GM23338 (cell line): ENCODE measurements at regions not wholly inside any gene's neighbourhood (a gene's known extent, or its start where the extent isn't known, plus 50 kb on each side); places are given as distances from the start of the nearest gene placed in this dataset.

Experiments used
- ATAC-seq: fragments of 200-7000 bp; cut with Tn5 transposase; 3 replicates; pipeline ENCODE4 v1.9.1; 2020
- DNase-seq: peaks from one replicate; pipeline ENCODE4 v3.0.0-alpha.2; 2015; ENCODE audit warnings: low spot score
- H2AFZ ChIP-seq: fragments of 200-600 bp; sonication (generic); 2 replicates; pipeline ENCODE4 v1.8.0; 2016; ENCODE audit warnings: antibody characterized with exemption, mild to moderate bottlenecking, moderate library complexity
- H3F3A ChIP-seq: fragments of 200-600 bp; sonication (generic); replicated peaks from 2 replicates; pipeline ENCODE4 v1.8.0; 2017; ENCODE audit warnings: antibody characterized with exemption, mixed run types, low read depth
- H3K27ac ChIP-seq: fragments of 200-600 bp; sonication (generic); 2 replicates; pipeline ENCODE4 v1.6.1; 2016; ENCODE audit warnings: low read depth
- H3K27me3 ChIP-seq: fragments of 200-600 bp; sonication (generic); 2 replicates; pipeline ENCODE4 v1.8.0; 2016; ENCODE audit warnings: mild to moderate bottlenecking, mixed run types, moderate library complexity; ENCODE audit not compliant: insufficient read depth
- H3K36me3 ChIP-seq: fragments of 200-600 bp; sonication (generic); 2 replicates; pipeline ENCODE4 v1.8.0; 2016; ENCODE audit warnings: mild to moderate bottlenecking; ENCODE audit not compliant: insufficient read depth
- H3K4me1 ChIP-seq: fragments of 200-600 bp; sonication (generic); 2 replicates; pipeline ENCODE4 v1.8.0; 2016; ENCODE audit warnings: mild to moderate bottlenecking, moderate library complexity; ENCODE audit not compliant: insufficient read depth
- H3K4me2 ChIP-seq: fragments of 200-600 bp; sonication (generic); 2 replicates; pipeline ENCODE4 v1.7.1; 2017; ENCODE audit warnings: mixed run types
- H3K4me3 ChIP-seq: fragments of 200-600 bp; sonication (generic); 2 replicates; pipeline ENCODE4 v1.6.1; 2016; ENCODE audit warnings: mixed run types
- H3K79me2 ChIP-seq: fragments of 200-600 bp; sonication (generic); replicated peaks from 2 replicates; pipeline ENCODE4 v1.8.0; 2017; ENCODE audit warnings: mild to moderate bottlenecking; ENCODE audit not compliant: insufficient read depth
- H3K9me2 ChIP-seq: fragments of 200-600 bp; sonication (generic); 2 replicates; pipeline ENCODE4 v1.8.0; 2017; ENCODE audit not compliant: insufficient read depth
- H4K20me1 ChIP-seq: fragments of 200-600 bp; sonication (generic); replicated peaks from 2 replicates; pipeline ENCODE4 v1.8.0; 2017; ENCODE audit warnings: mild to moderate bottlenecking; ENCODE audit not compliant: insufficient read depth
- H3K27ac Mint-ChIP-seq: 2 replicates; pipeline ENCODE4 v1.8.0; 2020; ENCODE audit warnings: inconsistent platforms, mild to moderate bottlenecking, moderate library complexity, mixed read lengths
- H3K27me3 Mint-ChIP-seq: 3 replicates; pipeline ENCODE4 v1.8.0; 2022; ENCODE audit warnings: low read depth, mild to moderate bottlenecking, moderate library complexity, mixed read lengths, inconsistent platforms; ENCODE audit not compliant: insufficient read depth, poor library complexity
- H3K36me3 Mint-ChIP-seq: 3 replicates; pipeline ENCODE4 v1.8.0; 2021; ENCODE audit warnings: low read depth, mild to moderate bottlenecking, inconsistent platforms, moderate library complexity, mixed read lengths
- H3K4me1 Mint-ChIP-seq: 3 replicates; pipeline ENCODE4 v1.8.0; 2020; ENCODE audit warnings: mild to moderate bottlenecking, inconsistent platforms, mixed read lengths
- H3K4me3 Mint-ChIP-seq: 3 replicates; pipeline ENCODE4 v1.8.0; 2021; ENCODE audit warnings: moderate library complexity, mild to moderate bottlenecking, inconsistent platforms, mixed read lengths
- H3K9me3 Mint-ChIP-seq: 3 replicates; pipeline ENCODE4 v1.8.0; 2020; ENCODE audit warnings: moderate library complexity, mild to moderate bottlenecking, inconsistent platforms, mixed read lengths
- CREB1 ChIP-seq: fragments of 250-450 bp; sonication (Bioruptor Pico); IDR thresholded peaks from 2 replicates; pipeline ENCODE4 v1.5.0; 2020; ENCODE audit warnings: low read depth, mild to moderate bottlenecking, moderate library complexity
- EZH2 ChIP-seq: fragments of 200-600 bp; sonication (generic); IDR thresholded peaks from one replicate; pipeline ENCODE4 v1.8.0; 2017; ENCODE audit warnings: antibody characterized with exemption, mild to moderate bottlenecking, low read depth; ENCODE audit not compliant: unreplicated experiment
- EZH2phosphoT487 ChIP-seq: fragments of 200-600 bp; sonication (generic); IDR thresholded peaks from one replicate; pipeline ENCODE4 v1.8.1; 2018; ENCODE audit warnings: antibody characterized with exemption; ENCODE audit not compliant: unreplicated experiment
- JUNB ChIP-seq: IDR thresholded peaks from one replicate; pipeline ENCODE4 v1.6.1; 2016; ENCODE audit warnings: antibody characterized with exemption; ENCODE audit not compliant: unreplicated experiment
- NANOG ChIP-seq: IDR thresholded peaks from 2 replicates; pipeline ENCODE4 v1.6.1; 2016; ENCODE audit warnings: antibody characterized with exemption, borderline replicate concordance
- POLR2AphosphoS5 ChIP-seq: IDR thresholded peaks from 2 replicates; pipeline ENCODE4 v1.6.1; 2016; ENCODE audit warnings: antibody characterized with exemption, low read depth
- STAT1 ChIP-seq: IDR thresholded peaks from one replicate; pipeline ENCODE4 v1.6.1; 2016; ENCODE audit warnings: antibody characterized with exemption; ENCODE audit not compliant: unreplicated experiment
- ZNF114 ChIP-seq: fragments of 250-450 bp; sonication (Bioruptor Pico); IDR thresholded peaks from 2 replicates; pipeline ENCODE4 v1.5.0; 2020; ENCODE audit warnings: mild to moderate bottlenecking, moderate library complexity
- ZNF331 ChIP-seq: fragments of 250-450 bp; sonication (Bioruptor Pico); IDR thresholded peaks from 2 replicates; pipeline ENCODE4 v1.5.0; 2020; ENCODE audit warnings: low read depth, mild to moderate bottlenecking, moderate library complexity
- TF ChIP-seq, protein P1 (sequence below), 2 experiments: fragments of 200-600 bp in 1 of 2; sonication (generic) in 1 of 2; conservative IDR thresholded peaks; 2 replicates each; pipeline versions ENCODE4 v1.5.1 to v1.6.1; 2016 to 2017; ENCODE audit warnings: antibody characterized with exemption in 2 of 2, low read depth in 2 of 2, mild to moderate bottlenecking in 2 of 2, moderate library complexity in 1 of 2
- TF ChIP-seq, protein P2 (sequence below): fragments of 250-450 bp; sonication (Bioruptor Pico); IDR thresholded peaks from 2 replicates; pipeline ENCODE4 v1.5.0; 2020; ENCODE audit warnings: mild to moderate bottlenecking, moderate library complexity
- TF ChIP-seq, protein P3 (sequence below): IDR thresholded peaks from one replicate; pipeline ENCODE4 v1.6.1; 2018; ENCODE audit warnings: antibody characterized with exemption; ENCODE audit not compliant: unreplicated experiment
- TF ChIP-seq, protein P4 (sequence below): IDR thresholded peaks from 2 replicates; pipeline ENCODE4 v1.6.1; 2016; ENCODE audit warnings: antibody characterized with exemption

DNA sequence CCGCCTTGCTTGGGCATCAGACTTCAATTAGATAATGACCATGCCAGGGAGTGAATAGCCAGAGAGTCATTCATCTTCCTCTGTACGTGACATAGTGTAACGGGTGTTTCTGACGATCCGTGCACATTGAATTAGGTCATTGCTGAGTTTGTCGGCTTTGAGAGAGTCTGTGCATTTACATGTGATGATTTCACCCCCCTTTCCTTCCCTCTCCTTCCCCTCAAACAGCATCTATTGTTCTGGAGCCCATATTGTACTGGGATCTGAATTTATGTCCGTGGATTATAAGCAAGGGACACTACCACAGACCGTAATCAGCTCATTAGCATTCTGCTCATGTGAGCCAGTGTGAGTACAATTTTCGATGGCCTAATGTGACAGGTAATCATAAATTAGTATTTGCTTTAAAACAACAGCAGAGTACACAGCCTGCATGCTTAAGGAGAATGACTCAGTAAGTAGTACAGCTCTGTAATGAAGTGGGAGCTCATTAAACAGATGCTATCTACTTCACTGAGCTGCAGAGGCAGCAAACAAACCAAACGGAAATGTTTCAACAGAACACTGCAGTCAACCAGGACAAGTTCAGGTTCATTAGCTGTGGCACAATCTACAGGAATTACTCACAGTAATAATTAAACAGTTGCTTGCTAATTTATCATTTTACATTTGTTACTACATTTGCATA, 302.1 kb downstream of the CSNK1G3 start:
- Histone ChIP-seq H4K20me1 (no peaks in the 10 kb centered on the region), H3K4me1 (peaks cover 60% of the 10 kb centered on the region), H3K4me2 (peak overlapping the region; percentile 22), H3K36me3 (no peaks in the 10 kb centered on the region), H3K27ac (no peak overlapping the region), H3F3A (no peaks in the 10 kb centered on the region), H3K4me3 (no peak overlapping the region), H2AFZ (peak overlapping the region; percentile 39; the same call in 1 of the 2 replicates), H3K79me2 (no peaks in the 10 kb centered on the region), H3K27me3 (no peaks in the 10 kb centered on the region), H3K9me2 (no peaks in the 10 kb centered on the region)
- Mint-ChIP-seq H3K9me3 (no peaks in the 10 kb centered on the region), H3K36me3 (no peaks in the 10 kb centered on the region), H3K4me1 (peaks cover 60% of the 10 kb centered on the region), H3K27me3 (no peaks in the 10 kb centered on the region), H3K27ac (peak overlapping the region; percentile 88), H3K4me3 (no peak overlapping the region)
- DNase-seq: no peak
- peak; percentile 33; the same call in 2 of the 3 replicates for ATAC-seq
- TF ChIP-seq EZH2phosphoT487: no peak
- TF ChIP-seq, protein P1, sequence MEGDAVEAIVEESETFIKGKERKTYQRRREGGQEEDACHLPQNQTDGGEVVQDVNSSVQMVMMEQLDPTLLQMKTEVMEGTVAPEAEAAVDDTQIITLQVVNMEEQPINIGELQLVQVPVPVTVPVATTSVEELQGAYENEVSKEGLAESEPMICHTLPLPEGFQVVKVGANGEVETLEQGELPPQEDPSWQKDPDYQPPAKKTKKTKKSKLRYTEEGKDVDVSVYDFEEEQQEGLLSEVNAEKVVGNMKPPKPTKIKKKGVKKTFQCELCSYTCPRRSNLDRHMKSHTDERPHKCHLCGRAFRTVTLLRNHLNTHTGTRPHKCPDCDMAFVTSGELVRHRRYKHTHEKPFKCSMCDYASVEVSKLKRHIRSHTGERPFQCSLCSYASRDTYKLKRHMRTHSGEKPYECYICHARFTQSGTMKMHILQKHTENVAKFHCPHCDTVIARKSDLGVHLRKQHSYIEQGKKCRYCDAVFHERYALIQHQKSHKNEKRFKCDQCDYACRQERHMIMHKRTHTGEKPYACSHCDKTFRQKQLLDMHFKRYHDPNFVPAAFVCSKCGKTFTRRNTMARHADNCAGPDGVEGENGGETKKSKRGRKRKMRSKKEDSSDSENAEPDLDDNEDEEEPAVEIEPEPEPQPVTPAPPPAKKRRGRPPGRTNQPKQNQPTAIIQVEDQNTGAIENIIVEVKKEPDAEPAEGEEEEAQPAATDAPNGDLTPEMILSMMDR (conservative IDR thresholded peaks at IDR 0.05; ENCODE audit: low read depth in 2 of 2): no peak
- no peak for TF ChIP-seq CREB1 (CRISPR knock-in tag)
- TF ChIP-seq EZH2: no peak
- TF ChIP-seq JUNB: no peak
- no peak for TF ChIP-seq POLR2AphosphoS5
- TF ChIP-seq ZNF331: no peak
- TF ChIP-seq STAT1: no peak
- TF ChIP-seq, protein P2, sequence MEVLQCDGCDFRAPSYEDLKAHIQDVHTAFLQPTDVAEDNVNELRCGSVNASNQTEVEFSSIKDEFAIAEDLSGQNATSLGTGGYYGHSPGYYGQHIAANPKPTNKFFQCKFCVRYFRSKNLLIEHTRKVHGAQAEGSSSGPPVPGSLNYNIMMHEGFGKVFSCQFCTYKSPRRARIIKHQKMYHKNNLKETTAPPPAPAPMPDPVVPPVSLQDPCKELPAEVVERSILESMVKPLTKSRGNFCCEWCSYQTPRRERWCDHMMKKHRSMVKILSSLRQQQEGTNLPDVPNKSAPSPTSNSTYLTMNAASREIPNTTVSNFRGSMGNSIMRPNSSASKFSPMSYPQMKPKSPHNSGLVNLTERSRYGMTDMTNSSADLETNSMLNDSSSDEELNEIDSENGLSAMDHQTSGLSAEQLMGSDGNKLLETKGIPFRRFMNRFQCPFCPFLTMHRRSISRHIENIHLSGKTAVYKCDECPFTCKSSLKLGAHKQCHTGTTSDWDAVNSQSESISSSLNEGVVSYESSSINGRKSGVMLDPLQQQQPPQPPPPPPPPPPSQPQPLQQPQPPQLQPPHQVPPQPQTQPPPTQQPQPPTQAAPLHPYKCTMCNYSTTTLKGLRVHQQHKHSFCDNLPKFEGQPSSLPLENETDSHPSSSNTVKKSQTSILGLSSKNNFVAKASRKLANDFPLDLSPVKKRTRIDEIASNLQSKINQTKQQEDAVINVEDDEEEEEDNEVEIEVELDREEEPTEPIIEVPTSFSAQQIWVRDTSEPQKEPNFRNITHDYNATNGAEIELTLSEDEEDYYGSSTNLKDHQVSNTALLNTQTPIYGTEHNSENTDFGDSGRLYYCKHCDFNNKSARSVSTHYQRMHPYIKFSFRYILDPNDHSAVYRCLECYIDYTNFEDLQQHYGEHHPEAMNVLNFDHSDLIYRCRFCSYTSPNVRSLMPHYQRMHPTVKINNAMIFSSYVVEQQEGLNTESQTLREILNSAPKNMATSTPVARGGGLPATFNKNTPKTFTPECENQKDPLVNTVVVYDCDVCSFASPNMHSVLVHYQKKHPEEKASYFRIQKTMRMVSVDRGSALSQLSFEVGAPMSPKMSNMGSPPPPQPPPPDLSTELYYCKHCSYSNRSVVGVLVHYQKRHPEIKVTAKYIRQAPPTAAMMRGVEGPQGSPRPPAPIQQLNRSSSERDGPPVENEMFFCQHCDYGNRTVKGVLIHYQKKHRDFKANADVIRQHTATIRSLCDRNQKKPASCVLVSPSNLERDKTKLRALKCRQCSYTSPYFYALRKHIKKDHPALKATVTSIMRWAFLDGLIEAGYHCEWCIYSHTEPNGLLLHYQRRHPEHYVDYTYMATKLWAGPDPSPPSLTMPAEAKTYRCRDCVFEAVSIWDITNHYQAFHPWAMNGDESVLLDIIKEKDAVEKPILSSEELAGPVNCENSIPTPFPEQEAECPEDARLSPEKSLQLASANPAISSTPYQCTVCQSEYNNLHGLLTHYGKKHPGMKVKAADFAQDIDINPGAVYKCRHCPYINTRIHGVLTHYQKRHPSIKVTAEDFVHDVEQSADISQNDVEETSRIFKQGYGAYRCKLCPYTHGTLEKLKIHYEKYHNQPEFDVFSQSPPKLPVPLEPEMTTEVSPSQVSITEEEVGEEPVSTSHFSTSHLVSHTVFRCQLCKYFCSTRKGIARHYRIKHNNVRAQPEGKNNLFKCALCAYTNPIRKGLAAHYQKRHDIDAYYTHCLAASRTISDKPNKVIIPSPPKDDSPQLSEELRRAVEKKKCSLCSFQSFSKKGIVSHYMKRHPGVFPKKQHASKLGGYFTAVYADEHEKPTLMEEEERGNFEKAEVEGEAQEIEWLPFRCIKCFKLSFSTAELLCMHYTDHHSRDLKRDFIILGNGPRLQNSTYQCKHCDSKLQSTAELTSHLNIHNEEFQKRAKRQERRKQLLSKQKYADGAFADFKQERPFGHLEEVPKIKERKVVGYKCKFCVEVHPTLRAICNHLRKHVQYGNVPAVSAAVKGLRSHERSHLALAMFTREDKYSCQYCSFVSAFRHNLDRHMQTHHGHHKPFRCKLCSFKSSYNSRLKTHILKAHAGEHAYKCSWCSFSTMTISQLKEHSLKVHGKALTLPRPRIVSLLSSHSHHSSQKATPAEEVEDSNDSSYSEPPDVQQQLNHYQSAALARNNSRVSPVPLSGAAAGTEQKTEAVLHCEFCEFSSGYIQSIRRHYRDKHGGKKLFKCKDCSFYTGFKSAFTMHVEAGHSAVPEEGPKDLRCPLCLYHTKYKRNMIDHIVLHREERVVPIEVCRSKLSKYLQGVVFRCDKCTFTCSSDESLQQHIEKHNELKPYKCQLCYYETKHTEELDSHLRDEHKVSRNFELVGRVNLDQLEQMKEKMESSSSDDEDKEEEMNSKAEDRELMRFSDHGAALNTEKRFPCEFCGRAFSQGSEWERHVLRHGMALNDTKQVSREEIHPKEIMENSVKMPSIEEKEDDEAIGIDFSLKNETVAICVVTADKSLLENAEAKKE: no peak
- TF ChIP-seq, protein P3, sequence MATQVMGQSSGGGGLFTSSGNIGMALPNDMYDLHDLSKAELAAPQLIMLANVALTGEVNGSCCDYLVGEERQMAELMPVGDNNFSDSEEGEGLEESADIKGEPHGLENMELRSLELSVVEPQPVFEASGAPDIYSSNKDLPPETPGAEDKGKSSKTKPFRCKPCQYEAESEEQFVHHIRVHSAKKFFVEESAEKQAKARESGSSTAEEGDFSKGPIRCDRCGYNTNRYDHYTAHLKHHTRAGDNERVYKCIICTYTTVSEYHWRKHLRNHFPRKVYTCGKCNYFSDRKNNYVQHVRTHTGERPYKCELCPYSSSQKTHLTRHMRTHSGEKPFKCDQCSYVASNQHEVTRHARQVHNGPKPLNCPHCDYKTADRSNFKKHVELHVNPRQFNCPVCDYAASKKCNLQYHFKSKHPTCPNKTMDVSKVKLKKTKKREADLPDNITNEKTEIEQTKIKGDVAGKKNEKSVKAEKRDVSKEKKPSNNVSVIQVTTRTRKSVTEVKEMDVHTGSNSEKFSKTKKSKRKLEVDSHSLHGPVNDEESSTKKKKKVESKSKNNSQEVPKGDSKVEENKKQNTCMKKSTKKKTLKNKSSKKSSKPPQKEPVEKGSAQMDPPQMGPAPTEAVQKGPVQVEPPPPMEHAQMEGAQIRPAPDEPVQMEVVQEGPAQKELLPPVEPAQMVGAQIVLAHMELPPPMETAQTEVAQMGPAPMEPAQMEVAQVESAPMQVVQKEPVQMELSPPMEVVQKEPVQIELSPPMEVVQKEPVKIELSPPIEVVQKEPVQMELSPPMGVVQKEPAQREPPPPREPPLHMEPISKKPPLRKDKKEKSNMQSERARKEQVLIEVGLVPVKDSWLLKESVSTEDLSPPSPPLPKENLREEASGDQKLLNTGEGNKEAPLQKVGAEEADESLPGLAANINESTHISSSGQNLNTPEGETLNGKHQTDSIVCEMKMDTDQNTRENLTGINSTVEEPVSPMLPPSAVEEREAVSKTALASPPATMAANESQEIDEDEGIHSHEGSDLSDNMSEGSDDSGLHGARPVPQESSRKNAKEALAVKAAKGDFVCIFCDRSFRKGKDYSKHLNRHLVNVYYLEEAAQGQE: no peak
- TF ChIP-seq NANOG: no peak
- TF ChIP-seq, protein P4, sequence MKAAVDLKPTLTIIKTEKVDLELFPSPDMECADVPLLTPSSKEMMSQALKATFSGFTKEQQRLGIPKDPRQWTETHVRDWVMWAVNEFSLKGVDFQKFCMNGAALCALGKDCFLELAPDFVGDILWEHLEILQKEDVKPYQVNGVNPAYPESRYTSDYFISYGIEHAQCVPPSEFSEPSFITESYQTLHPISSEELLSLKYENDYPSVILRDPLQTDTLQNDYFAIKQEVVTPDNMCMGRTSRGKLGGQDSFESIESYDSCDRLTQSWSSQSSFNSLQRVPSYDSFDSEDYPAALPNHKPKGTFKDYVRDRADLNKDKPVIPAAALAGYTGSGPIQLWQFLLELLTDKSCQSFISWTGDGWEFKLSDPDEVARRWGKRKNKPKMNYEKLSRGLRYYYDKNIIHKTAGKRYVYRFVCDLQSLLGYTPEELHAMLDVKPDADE: no peak
- no peak for TF ChIP-seq ZNF114 (CRISPR knock-in tag)
